SK-N-SH treated with all-trans-retinoic acid at 6 μM for 48 hours (cell line): ENCODE measurements at regions not wholly inside any gene's neighbourhood (a gene's known extent, or its start where the extent isn't known, plus 50 kb on each side); places are given as distances from the start of the nearest gene placed in this dataset.

Experiments
- ATAC-seq: fragments of 200-7000 bp; cut with Tn5 transposase; 3 replicates; pipeline ENCODE4 v1.9.1; 2020; ENCODE audit warnings: mild to moderate bottlenecking, moderate library complexity
- ARNTL ChIP-seq: fragments of 450-650 bp; formaldehyde crosslinking; IDR thresholded peaks from 2 replicates; pipeline ENCODE4 v1.5.0; 2020; ENCODE audit warnings: low read depth, mild to moderate bottlenecking, moderate library complexity, borderline replicate concordance
- BACH2 ChIP-seq: fragments of 250-450 bp; sonication (Bioruptor Pico); IDR thresholded peaks from 2 replicates; pipeline ENCODE4 v1.9.0; 2021; ENCODE audit warnings: mild to moderate bottlenecking, borderline replicate concordance
- CSDC2 ChIP-seq: fragments of 250-450 bp; sonication (Bioruptor Pico); IDR thresholded peaks from 2 replicates; pipeline ENCODE4 v1.5.0; 2020; ENCODE audit warnings: mild to moderate bottlenecking, moderate library complexity
- ESRRG ChIP-seq: fragments of 250-450 bp; sonication (Bioruptor Pico); IDR thresholded peaks from 2 replicates; pipeline ENCODE4 v1.6.1; 2021; ENCODE audit warnings: mild to moderate bottlenecking
- GLIS3 ChIP-seq: fragments of 250-450 bp; sonication (Bioruptor Pico); IDR thresholded peaks from 2 replicates; pipeline ENCODE4 v1.5.0; 2020; ENCODE audit warnings: mild to moderate bottlenecking, moderate library complexity
- ISL1 ChIP-seq: fragments of 250-450 bp; sonication (Bioruptor Pico); IDR thresholded peaks from 2 replicates; pipeline ENCODE4 v2.1.2; 2022; ENCODE audit warnings: mild to moderate bottlenecking, moderate library complexity
- OSR1 ChIP-seq: fragments of 250-450 bp; sonication (Bioruptor Pico); IDR thresholded peaks from 2 replicates; pipeline ENCODE4 v1.8.0; 2022; ENCODE audit warnings: moderate library complexity, mild to moderate bottlenecking, inconsistent platforms
- PATZ1 ChIP-seq: fragments of 250-450 bp; sonication (Bioruptor Pico); IDR thresholded peaks from 2 replicates; pipeline ENCODE4 v1.8.0; 2020; ENCODE audit warnings: mild to moderate bottlenecking, moderate library complexity, borderline replicate concordance
- POU6F1 ChIP-seq: fragments of 250-450 bp; sonication (Bioruptor Pico); IDR thresholded peaks from 2 replicates; pipeline ENCODE4 v1.8.0; 2021; ENCODE audit warnings: low read depth, mild to moderate bottlenecking, moderate library complexity, borderline replicate concordance
- PPARA ChIP-seq: fragments of 250-450 bp; sonication (Bioruptor Pico); IDR thresholded peaks from 2 replicates; pipeline ENCODE4 v1.5.0; 2020; ENCODE audit warnings: mild to moderate bottlenecking, borderline replicate concordance
- RARB ChIP-seq: fragments of 250-450 bp; sonication (Bioruptor Pico); IDR thresholded peaks from 2 replicates; pipeline ENCODE4 v1.8.0; 2021; ENCODE audit warnings: mild to moderate bottlenecking, moderate library complexity
- SNAI2 ChIP-seq: fragments of 250-450 bp; sonication (Bioruptor Pico); IDR thresholded peaks from 2 replicates; pipeline ENCODE4 v1.5.0; 2020; ENCODE audit warnings: mild to moderate bottlenecking, moderate library complexity
- TSHZ2 ChIP-seq: fragments of 250-450 bp; sonication (Bioruptor Pico); IDR thresholded peaks from 2 replicates; pipeline ENCODE4 v1.5.0; 2020; ENCODE audit warnings: mild to moderate bottlenecking, moderate library complexity
- ZC3H10 ChIP-seq: fragments of 250-450 bp; sonication (Bioruptor Pico); IDR thresholded peaks from 2 replicates; pipeline ENCODE4 v1.5.1; 2021; ENCODE audit warnings: mild to moderate bottlenecking, moderate library complexity
- ZFP3 ChIP-seq: fragments of 250-450 bp; sonication (Bioruptor Pico); IDR thresholded peaks from 2 replicates; pipeline ENCODE4 v1.5.0; 2020; ENCODE audit warnings: mild to moderate bottlenecking, moderate library complexity
- ZFP30 ChIP-seq: fragments of 450-650 bp; formaldehyde crosslinking; IDR thresholded peaks from 2 replicates; pipeline ENCODE4 v1.5.0; 2022; ENCODE audit warnings: mild to moderate bottlenecking, moderate library complexity
- ZNF565 ChIP-seq: fragments of 450-650 bp; formaldehyde crosslinking; conservative IDR thresholded peaks from 2 replicates; pipeline ENCODE4 v1.5.0; 2020; ENCODE audit warnings: low read depth, mild to moderate bottlenecking, moderate library complexity
- ZNF70 ChIP-seq: fragments of 450-650 bp; formaldehyde crosslinking; IDR thresholded peaks from 2 replicates; pipeline ENCODE4 v1.5.0; 2020; ENCODE audit warnings: mild to moderate bottlenecking, moderate library complexity
- ZNF8 ChIP-seq: fragments of 450-650 bp; formaldehyde crosslinking; IDR thresholded peaks from 2 replicates; pipeline ENCODE4 v1.5.0; 2020; ENCODE audit warnings: mild to moderate bottlenecking, moderate library complexity

GRCh38 chr2:196380098-196380497 lies 208.7 kb upstream of the STK17B start:
- ATAC-seq = no peak
- no peak for TF ChIP-seq ZNF70 (CRISPR knock-in tag)
- TF ChIP-seq POU6F1 (CRISPR knock-in tag) = no peak
- no peak for TF ChIP-seq BACH2 (CRISPR knock-in tag)
- no peak for TF ChIP-seq ZC3H10 (CRISPR knock-in tag)
- no peak for TF ChIP-seq ZNF8 (CRISPR knock-in tag)
- TF ChIP-seq ZFP3 (CRISPR knock-in tag) = no peak
- TF ChIP-seq PATZ1 = no peak
- no peak for TF ChIP-seq ISL1 (CRISPR knock-in tag)
- TF ChIP-seq ESRRG (CRISPR knock-in tag) = no peak
- TF ChIP-seq GLIS3 (CRISPR knock-in tag) = no peak
- no peak for TF ChIP-seq SNAI2 (CRISPR knock-in tag)
- no peak for TF ChIP-seq CSDC2 (CRISPR knock-in tag)
- TF ChIP-seq OSR1 = no peak
- TF ChIP-seq TSHZ2 = no peak
- TF ChIP-seq ARNTL (CRISPR knock-in tag) = no peak
- no peak for TF ChIP-seq ZFP30 (CRISPR knock-in tag)
- no peak for TF ChIP-seq RARB (CRISPR knock-in tag)

- TF ChIP-seq CSDC2 (CRISPR knock-in tag) (no peak), ESRRG (CRISPR knock-in tag) (no peak), ZNF565 (no peak), ZFP30 (CRISPR knock-in tag) (no peak), GLIS3 (CRISPR knock-in tag) (no peak), SNAI2 (CRISPR knock-in tag) (no peak), PATZ1 (no peak), BACH2 (CRISPR knock-in tag) (no peak)
- no peak for ATAC-seq
Observed at GRCh38 chr2:196380575-196380974, 209.2 kb upstream of the STK17B start.

- no peak for ATAC-seq
- TF ChIP-seq ISL1 (CRISPR knock-in tag) = no peak
- no peak for TF ChIP-seq OSR1
- no peak for TF ChIP-seq ZFP3 (CRISPR knock-in tag)
- no peak for TF ChIP-seq ZNF565
- no peak for TF ChIP-seq ZFP30 (CRISPR knock-in tag)
- no peak for TF ChIP-seq ARNTL (CRISPR knock-in tag)
- TF ChIP-seq SNAI2 (CRISPR knock-in tag) = no peak
- no peak for TF ChIP-seq ESRRG (CRISPR knock-in tag)
- no peak for TF ChIP-seq PPARA (CRISPR knock-in tag)
- TF ChIP-seq RARB (CRISPR knock-in tag) = no peak
- TF ChIP-seq, all 23 proteins: peak for 0
Observed at GRCh38 chr2:196381464-196381863, 210.1 kb upstream of the STK17B start.

GRCh38 chr2:196383799-196384198 lies 212.4 kb upstream of the STK17B start:
- ATAC-seq = no peak
- TF ChIP-seq ISL1 (CRISPR knock-in tag) (no peak), ARNTL (CRISPR knock-in tag) (no peak), ZC3H10 (CRISPR knock-in tag) (no peak), ZNF8 (CRISPR knock-in tag) (no peak)
- TF ChIP-seq, all 23 proteins: peak for 0
